IMR-90 (cell line): ENCODE measurements at regions not wholly inside any gene's neighbourhood (a gene's known extent, or its start where the extent isn't known, plus 50 kb on each side); places are given as distances from the start of the nearest gene placed in this dataset.

Experiments used
- ATAC-seq: fragments of 200-7000 bp; cut with Tn5 transposase; 2 replicates; pipeline ENCODE4 v1.9.1; 2020; ENCODE audit warnings: low read depth, mild to moderate bottlenecking, moderate library complexity
- BruUV-seq: library from RNA; stranded (reverse); fragments of 400-500 nt; replicated peaks from 2 replicates; lab custom pipeline; 2021; lab: Mats Ljungman, UMichigan
- CTCF ChIA-PET: fragments of 300-600 bp; formaldehyde crosslinking; extraction: SDS; loops from one replicate; lab custom pipeline; 2021; ENCODE audit warnings: antibody characterized with exemption; lab: Yijun Ruan, JAX
- POLR2A ChIA-PET: fragments of 300-600 bp; sonication (Branson Sonifier 250); formaldehyde crosslinking; loops from one replicate; lab custom pipeline; 2022; ENCODE audit warnings: antibody characterized with exemption; ENCODE audit not compliant: unreplicated experiment; lab: Charles Lee
- DNase-seq: peaks from one replicate; pipeline ENCODE4 v3.0.0; 2013
- H2AFZ ChIP-seq: replicated peaks from 2 replicates; pipeline ENCODE3; 2013; ENCODE audit warnings: low read length, mild to moderate bottlenecking; ENCODE audit not compliant: poor library complexity
- H2AK5ac ChIP-seq: 2 replicates; pipeline ENCODE4 v1.6.1; 2013; ENCODE audit warnings: low read depth, low read length, inconsistent platforms
- H2AK9ac ChIP-seq: replicated peaks from 2 replicates; pipeline ENCODE3; 2013; ENCODE audit warnings: mild to moderate bottlenecking, low read depth, low read length, moderate library complexity; ENCODE audit not compliant: poor library complexity
- H2BK120ac ChIP-seq: 2 replicates; pipeline ENCODE4 v1.6.1; 2013; ENCODE audit warnings: low read depth, low read length, inconsistent platforms
- H2BK15ac ChIP-seq: 3 replicates; pipeline ENCODE4 v1.6.1; 2013; ENCODE audit warnings: low read depth, low read length, inconsistent platforms
- H2BK20ac ChIP-seq: 2 replicates; pipeline ENCODE4 v1.6.1; 2013; ENCODE audit warnings: low read depth, mild to moderate bottlenecking, inconsistent platforms, low read length, moderate library complexity
- H2BK5ac ChIP-seq: 2 replicates; pipeline ENCODE4 v1.6.1; 2013; ENCODE audit warnings: mild to moderate bottlenecking, low read depth, low read length, inconsistent platforms; ENCODE audit not compliant: poor library complexity, severe bottlenecking
- H3K14ac ChIP-seq: replicated peaks from 2 replicates; pipeline ENCODE4 v1.6.1; 2013; ENCODE audit warnings: low read depth, low read length, inconsistent platforms
- H3K18ac ChIP-seq: 2 replicates; pipeline ENCODE4 v1.6.1; 2013; ENCODE audit warnings: low read depth, low read length, control low read depth
- H3K23ac ChIP-seq: 2 replicates; pipeline ENCODE4 v1.6.1; 2013; ENCODE audit warnings: low read depth, low read length, inconsistent platforms
- H3K27ac ChIP-seq: 2 replicates; pipeline ENCODE4 v1.5.1; 2013; ENCODE audit warnings: mild to moderate bottlenecking, control low read depth, low read length; ENCODE audit not compliant: insufficient read depth
- H3K27me3 ChIP-seq: 2 replicates; pipeline ENCODE4 v1.6.1; 2013; ENCODE audit warnings: low read length; ENCODE audit not compliant: control insufficient read depth, insufficient read depth
- H3K36me3 ChIP-seq: 2 replicates; pipeline ENCODE4 v1.6.1; 2013; ENCODE audit warnings: low read length, mixed read lengths; ENCODE audit not compliant: control insufficient read depth, insufficient read depth
- H3K4ac ChIP-seq: 2 replicates; pipeline ENCODE4 v1.6.1; 2013; ENCODE audit warnings: low read depth, low read length, inconsistent platforms
- H3K4me1 ChIP-seq: 2 replicates; pipeline ENCODE4 v1.6.1; 2013; ENCODE audit warnings: low read length, mixed read lengths; ENCODE audit not compliant: control insufficient read depth, insufficient read depth
- H3K4me2 ChIP-seq: 2 replicates; pipeline ENCODE4 v1.6.1; 2013; ENCODE audit warnings: low read depth, mild to moderate bottlenecking, control low read depth, low read length, moderate library complexity
- H3K4me3 ChIP-seq: 2 replicates; pipeline ENCODE4 v1.5.1; 2013; ENCODE audit warnings: low read depth, mild to moderate bottlenecking, control low read depth, low read length, moderate library complexity; ENCODE audit not compliant: insufficient read depth
- H3K56ac ChIP-seq: 2 replicates; pipeline ENCODE4 v1.6.1; 2013; ENCODE audit warnings: low read length, inconsistent platforms; ENCODE audit not compliant: insufficient read depth; ENCODE audit errors: extremely low read depth
- H3K79me1 ChIP-seq, 2 experiments: 2 replicates each; pipeline ENCODE4 v1.6.1; 2013; ENCODE audit warnings: low read length in 2 of 2, inconsistent platforms in 1 of 2, low read depth in 1 of 2
- H3K9ac ChIP-seq: 2 replicates; pipeline ENCODE4 v1.6.1; 2013; ENCODE audit warnings: low read depth, low read length, control low read depth
- H3K9me1 ChIP-seq: 2 replicates; pipeline ENCODE4 v1.6.1; 2013; ENCODE audit warnings: low read length, inconsistent platforms; ENCODE audit not compliant: insufficient read depth
- H3K9me3 ChIP-seq: 2 replicates; pipeline ENCODE4 v1.6.1; 2013; ENCODE audit warnings: low read length; ENCODE audit not compliant: control insufficient read depth, insufficient read depth
- H4K20me1 ChIP-seq: 2 replicates; pipeline ENCODE4 v1.6.1; 2013; ENCODE audit warnings: low read length, inconsistent platforms; ENCODE audit not compliant: insufficient read depth
- H4K5ac ChIP-seq: 2 replicates; pipeline ENCODE4 v1.6.1; 2013; ENCODE audit warnings: mild to moderate bottlenecking, low read depth, low read length, control low read depth
- H4K8ac ChIP-seq, 2 experiments: 2 replicates each; pipeline ENCODE4 v1.6.1; 2013; ENCODE audit warnings: low read depth in 2 of 2, low read length in 2 of 2, control low read depth in 1 of 2, inconsistent platforms in 1 of 2
- H4K91ac ChIP-seq: 2 replicates; pipeline ENCODE4 v1.6.1; 2013; ENCODE audit warnings: low read depth, low read length, inconsistent platforms; ENCODE audit not compliant: insufficient read depth
- BHLHE40 ChIP-seq: fragments of 150-350 bp; IDR thresholded peaks from 2 replicates; pipeline ENCODE4 v1.6.1; 2016; ENCODE audit warnings: mild to moderate bottlenecking, low read depth, low read length
- CEBPB ChIP-seq: IDR thresholded peaks from 2 replicates; pipeline ENCODE4 v1.6.1; 2012; ENCODE audit warnings: low read depth, low read length, improper control_type of control experiment
- CHD1 ChIP-seq: IDR thresholded peaks from 2 replicates; pipeline ENCODE4 v1.6.1; 2012; ENCODE audit warnings: low read depth, low read length, improper control_type of control experiment
- CTCF ChIP-seq: conservative IDR thresholded peaks from 2 replicates; pipeline ENCODE4 v1.5.1; 2012; ENCODE audit warnings: mild to moderate bottlenecking, low read depth, low read length, improper control_type of control experiment
- ELK1 ChIP-seq: fragments of 150-350 bp; IDR thresholded peaks from 2 replicates; pipeline ENCODE4 v1.6.1; 2016; ENCODE audit warnings: low read depth, mild to moderate bottlenecking, low read length, moderate library complexity, borderline replicate concordance
- MAFK ChIP-seq: IDR thresholded peaks from 2 replicates; pipeline ENCODE4 v1.6.1; 2012; ENCODE audit warnings: low read depth, low read length, improper control_type of control experiment
- MAZ ChIP-seq: IDR thresholded peaks from 2 replicates; pipeline ENCODE4 v1.6.1; 2012; ENCODE audit warnings: low read depth, mild to moderate bottlenecking, low read length, improper control_type of control experiment, moderate library complexity, borderline replicate concordance
- MXI1 ChIP-seq: IDR thresholded peaks from 2 replicates; pipeline ENCODE4 v1.6.1; 2012; ENCODE audit warnings: low read depth, mild to moderate bottlenecking, low read length, moderate library complexity, borderline replicate concordance
- POLR2A ChIP-seq: IDR thresholded peaks from 2 replicates; pipeline ENCODE4 v1.6.1; 2012; ENCODE audit warnings: mild to moderate bottlenecking, low read depth, low read length
- RAD21 ChIP-seq: IDR thresholded peaks from 2 replicates; pipeline ENCODE4 v1.6.1; 2012; ENCODE audit warnings: low read length, improper control_type of control experiment
- RCOR1 ChIP-seq: IDR thresholded peaks from 2 replicates; pipeline ENCODE4 v1.6.1; 2012; ENCODE audit warnings: mild to moderate bottlenecking, low read length, improper control_type of control experiment; ENCODE audit not compliant: insufficient replicate concordance
- RFX5 ChIP-seq: IDR thresholded peaks from 2 replicates; pipeline ENCODE4 v1.8.0; 2012; ENCODE audit warnings: low read depth, mild to moderate bottlenecking, low read length, moderate library complexity
- WGBS, 2 experiments: methylation state at CpG; one replicate each; pipeline versions ENCODE4 v1.1.5 to v1.1.7; 2013; ENCODE audit warnings: missing lambda C conversion rate in 2 of 2; ENCODE audit not compliant: insufficient read length in 1 of 2; ENCODE audit errors: extremely low coverage in 2 of 2; 5-methylcytosine and 5-hydroxymethylcytosine counted together
- dilution Hi-C: fragments of 300-500 bp; cut with HindIII; formaldehyde crosslinking; loops from one replicate; pipeline ENCODE4 v1.14.3; 2018; ENCODE audit warnings: low sequenced_read_pairs; ENCODE audit not compliant: unreplicated experiment
- in situ Hi-C: fragments of 300-500 bp; cut with MboI; formaldehyde crosslinking; loops from 3 replicates; pipeline ENCODE4 v1.14.3; 2019; ENCODE audit warnings: low sequenced_read_pairs, inconsistent platforms, mixed read lengths
- intact Hi-C: fragments of 100-400 bp; cut with micrococcal nuclease; formaldehyde crosslinking; loops from 2 replicates; pipeline ENCODE4 v1.10.0; 2022
- TF ChIP-seq, protein P1 (sequence below): fragments of 150-350 bp; IDR thresholded peaks from 2 replicates; pipeline ENCODE4 v1.6.1; 2017; ENCODE audit warnings: mild to moderate bottlenecking, antibody characterized with exemption, low read length, low read depth

GRCh38 chr18:46262856-46263255 is 158.7 kb downstream of the HAUS1 start:
- POLR2A ChIA-PET, result no interaction called here
- no peak for DNase-seq
- no peak overlapping the region for H2BK15ac ChIP-seq
- no peak overlapping the region; the same call in 1 of the 2 replicates for H3K14ac ChIP-seq
- 92% methylated on average over 3 of the region's 4 CpGs; no CpG with 5 or more reads in 1 of the 2 experiments for whole genome bisulfite sequencing, 2 experiments
- no peak overlapping the region for H2AFZ ChIP-seq
- dilution Hi-C loops (no loop called here), intact Hi-C loops (no loop called here), in situ Hi-C loops (no loop called here)
- no peak overlapping the region for H3K9ac ChIP-seq
- H3K23ac ChIP-seq, result peak overlapping the region; percentile 87; the same call in 1 of the 2 replicates
- peaks cover 10% of the 10 kb centered on the region for H3K9me1 ChIP-seq
- H3K18ac ChIP-seq, result no peak overlapping the region; the same call in 1 of the 2 replicates
- no peak for ATAC-seq
- no peaks in the 10 kb centered on the region for H4K20me1 ChIP-seq
- H3K4me2 ChIP-seq, result no peak overlapping the region
- H4K5ac ChIP-seq, result no peak overlapping the region
- peak overlapping the region; percentile 74 for H2BK5ac ChIP-seq
- peaks cover 21 to 39% of the 10 kb centered on the region in 2 experiments for H3K79me1 ChIP-seq
- no peak overlapping the region for H3K4me3 ChIP-seq
- peak overlapping the region; percentile 2; the same call in 1 of the 2 replicates for H2BK20ac ChIP-seq
- peak overlapping the region in 1 of 2 experiments; percentile 14; a peak in 1 of 4 replicates for H4K8ac ChIP-seq
- CTCF ChIA-PET, result interaction anchor here (2.3 kb wide), 1 partner anchor 89 kb away, joined by 11 read pairs; a partner anchor contains a TSS
- peaks cover 10% of the 10 kb centered on the region for H3K36me3 ChIP-seq
- no peak overlapping the region for H3K27ac ChIP-seq
- H3K27me3 ChIP-seq, result no peaks in the 10 kb centered on the region
- peak overlapping the region; percentile 77; the same call in 1 of the 2 replicates for H3K4ac ChIP-seq
- 0 out of 2 replicates have a peak overlapping the region, but pooled peaks have one; percentile 0 for H4K91ac ChIP-seq
- H2AK5ac ChIP-seq, result peak overlapping the region; percentile 86; the same call in 1 of the 2 replicates
- no peaks in the 10 kb centered on the region for H3K9me3 ChIP-seq
- BruUV-seq, result no TSS peak
- TF ChIP-seq CHD1 (no peak), MXI1 (no peak), BHLHE40 (no peak), MAFK (no peak), POLR2A (no peak), MAZ (no peak), ELK1 (no peak), CTCF (no peak), RCOR1 (no peak), RAD21 (no peak), RFX5 (no peak), CEBPB (no peak)
- TF ChIP-seq, protein P1, sequence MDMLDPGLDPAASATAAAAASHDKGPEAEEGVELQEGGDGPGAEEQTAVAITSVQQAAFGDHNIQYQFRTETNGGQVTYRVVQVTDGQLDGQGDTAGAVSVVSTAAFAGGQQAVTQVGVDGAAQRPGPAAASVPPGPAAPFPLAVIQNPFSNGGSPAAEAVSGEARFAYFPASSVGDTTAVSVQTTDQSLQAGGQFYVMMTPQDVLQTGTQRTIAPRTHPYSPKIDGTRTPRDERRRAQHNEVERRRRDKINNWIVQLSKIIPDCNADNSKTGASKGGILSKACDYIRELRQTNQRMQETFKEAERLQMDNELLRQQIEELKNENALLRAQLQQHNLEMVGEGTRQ, result no peak
- peak overlapping the region; percentile 60; the same call in 1 of the 2 replicates for H2BK120ac ChIP-seq
- H3K56ac ChIP-seq, result no peak overlapping the region
- no peak overlapping the region for H2AK9ac ChIP-seq
- peaks cover 17% of the 10 kb centered on the region for H3K4me1 ChIP-seq
